WTC11 (cell line): ENCODE measurements at regions not wholly inside any gene's neighbourhood (a gene's known extent, or its start where the extent isn't known, plus 50 kb on each side); places are given as distances from the start of the nearest gene placed in this dataset.

Experiments used
- ATAC-seq: fragments of 200-7000 bp; cut with Tn5 transposase; 2 replicates; pipeline ENCODE4 v1.10.0; 2021; ENCODE audit warnings: mild to moderate bottlenecking, moderate library complexity
- CTCF ChIA-PET: fragments of 300-600 bp; sonication (Branson Sonifier 250); formaldehyde crosslinking; loops from one replicate; lab custom pipeline; 2021; ENCODE audit warnings: antibody characterized with exemption; lab: Charles Lee
- POLR2A ChIA-PET: fragments of 350-600 bp; sonication (Branson Sonifier 250); formaldehyde crosslinking; loops from one replicate; lab custom pipeline; 2021; ENCODE audit warnings: antibody characterized with exemption; lab: Charles Lee
- DNase-seq: peaks from one replicate; pipeline ENCODE4 v3.0.0; 2021; ENCODE audit warnings: low spot score
- H3K27ac Mint-ChIP-seq: 2 replicates; pipeline ENCODE4 v1.8.0; 2021; ENCODE audit warnings: mixed read lengths
- H3K27me3 Mint-ChIP-seq: 2 replicates; pipeline ENCODE4 v1.8.0; 2021; ENCODE audit warnings: low read depth, mild to moderate bottlenecking, moderate library complexity, mixed read lengths
- H3K36me3 Mint-ChIP-seq: 2 replicates; pipeline ENCODE4 v1.8.0; 2021; ENCODE audit warnings: mixed read lengths
- H3K4me1 Mint-ChIP-seq: 2 replicates; pipeline ENCODE4 v1.8.0; 2022; ENCODE audit warnings: mixed read lengths
- H3K4me3 Mint-ChIP-seq: 2 replicates; pipeline ENCODE4 v1.8.0; 2021; ENCODE audit warnings: mild to moderate bottlenecking, moderate library complexity, mixed read lengths
- H3K9me3 Mint-ChIP-seq: 2 replicates; pipeline ENCODE4 v1.8.0; 2021; ENCODE audit warnings: mixed read lengths
- GTF2I ChIP-seq: fragments of 250-450 bp; sonication (Bioruptor Pico); conservative IDR thresholded peaks from 2 replicates; pipeline ENCODE4 v1.4.0; 2021; ENCODE audit warnings: mild to moderate bottlenecking
- HMGA2 ChIP-seq: fragments of 250-450 bp; sonication (Bioruptor Pico); IDR thresholded peaks from 2 replicates; pipeline ENCODE4 v1.4.0; 2021; ENCODE audit warnings: mild to moderate bottlenecking, moderate library complexity
- MXD4 ChIP-seq: fragments of 250-450 bp; sonication (Bioruptor Pico); IDR thresholded peaks from 2 replicates; pipeline ENCODE4 v1.8.0; 2021; ENCODE audit warnings: mild to moderate bottlenecking, moderate library complexity, borderline replicate concordance
- NFE2L1 ChIP-seq: sonication (generic); formaldehyde crosslinking; IDR thresholded peaks from 2 replicates; pipeline ENCODE4 v1.8.1; 2023; ENCODE audit warnings: missing genetic modification reagents
- NFYB ChIP-seq: sonication (generic); formaldehyde crosslinking; conservative IDR thresholded peaks from 2 replicates; pipeline ENCODE4 v1.8.0; 2022; ENCODE audit warnings: low read depth, missing genetic modification reagents
- OVOL2 ChIP-seq: fragments of 250-450 bp; sonication (Bioruptor Pico); IDR thresholded peaks from 2 replicates; pipeline ENCODE4 v1.9.0; 2021; ENCODE audit warnings: mild to moderate bottlenecking, borderline replicate concordance
- RELA ChIP-seq: sonication (generic); formaldehyde crosslinking; IDR thresholded peaks from 2 replicates; pipeline ENCODE4 v1.8.1; 2022; ENCODE audit warnings: missing genetic modification reagents, mild to moderate bottlenecking, borderline replicate concordance
- SMAD3 ChIP-seq: sonication (generic); formaldehyde crosslinking; IDR thresholded peaks from 2 replicates; pipeline ENCODE4 v1.8.0; 2022; ENCODE audit warnings: missing genetic modification reagents, mild to moderate bottlenecking, borderline replicate concordance
- TP53 ChIP-seq: sonication (generic); formaldehyde crosslinking; IDR thresholded peaks from 2 replicates; pipeline ENCODE4 v1.8.1; 2023; ENCODE audit warnings: mild to moderate bottlenecking, missing genetic modification reagents
- ZNF121 ChIP-seq: sonication (generic); formaldehyde crosslinking; IDR thresholded peaks from 2 replicates; pipeline ENCODE4 v1.8.0; 2023; ENCODE audit warnings: missing genetic modification reagents
- ZNF232 ChIP-seq: sonication (generic); formaldehyde crosslinking; IDR thresholded peaks from 2 replicates; pipeline ENCODE4 v1.8.0; 2022; ENCODE audit warnings: mild to moderate bottlenecking, missing genetic modification reagents
- ZNF317 ChIP-seq: sonication (generic); formaldehyde crosslinking; IDR thresholded peaks from 2 replicates; pipeline ENCODE4 v1.8.1; 2023; ENCODE audit warnings: low read depth, mild to moderate bottlenecking, moderate library complexity, missing genetic modification reagents, borderline replicate concordance
- ZNF423 ChIP-seq: fragments of 250-450 bp; sonication (Bioruptor Pico); IDR thresholded peaks from 2 replicates; pipeline ENCODE4 v2.1.2; 2022; ENCODE audit warnings: mild to moderate bottlenecking, moderate library complexity
- TF ChIP-seq, protein P1 (sequence below): sonication (generic); formaldehyde crosslinking; IDR thresholded peaks from 2 replicates; pipeline ENCODE4 v1.8.0; 2022; ENCODE audit warnings: mild to moderate bottlenecking, missing genetic modification reagents
- TF ChIP-seq, protein P2 (sequence below): fragments of 250-450 bp; sonication (Bioruptor Pico); IDR thresholded peaks from 2 replicates; pipeline ENCODE4 v1.8.0; 2021; ENCODE audit warnings: mild to moderate bottlenecking
- TF ChIP-seq, protein P3 (sequence below): sonication (generic); formaldehyde crosslinking; IDR thresholded peaks from 2 replicates; pipeline ENCODE4 v1.8.1; 2022; ENCODE audit warnings: missing genetic modification reagents, borderline replicate concordance
- TF ChIP-seq, protein P4 (sequence below): fragments of 250-450 bp; sonication (Bioruptor Pico); IDR thresholded peaks from 2 replicates; pipeline ENCODE4 v1.9.0; 2021; ENCODE audit warnings: mild to moderate bottlenecking, borderline replicate concordance
- TF ChIP-seq, protein P5 (sequence below): sonication (generic); formaldehyde crosslinking; IDR thresholded peaks from 2 replicates; pipeline ENCODE4 v1.8.0; 2022; ENCODE audit warnings: missing genetic modification reagents

DNA sequence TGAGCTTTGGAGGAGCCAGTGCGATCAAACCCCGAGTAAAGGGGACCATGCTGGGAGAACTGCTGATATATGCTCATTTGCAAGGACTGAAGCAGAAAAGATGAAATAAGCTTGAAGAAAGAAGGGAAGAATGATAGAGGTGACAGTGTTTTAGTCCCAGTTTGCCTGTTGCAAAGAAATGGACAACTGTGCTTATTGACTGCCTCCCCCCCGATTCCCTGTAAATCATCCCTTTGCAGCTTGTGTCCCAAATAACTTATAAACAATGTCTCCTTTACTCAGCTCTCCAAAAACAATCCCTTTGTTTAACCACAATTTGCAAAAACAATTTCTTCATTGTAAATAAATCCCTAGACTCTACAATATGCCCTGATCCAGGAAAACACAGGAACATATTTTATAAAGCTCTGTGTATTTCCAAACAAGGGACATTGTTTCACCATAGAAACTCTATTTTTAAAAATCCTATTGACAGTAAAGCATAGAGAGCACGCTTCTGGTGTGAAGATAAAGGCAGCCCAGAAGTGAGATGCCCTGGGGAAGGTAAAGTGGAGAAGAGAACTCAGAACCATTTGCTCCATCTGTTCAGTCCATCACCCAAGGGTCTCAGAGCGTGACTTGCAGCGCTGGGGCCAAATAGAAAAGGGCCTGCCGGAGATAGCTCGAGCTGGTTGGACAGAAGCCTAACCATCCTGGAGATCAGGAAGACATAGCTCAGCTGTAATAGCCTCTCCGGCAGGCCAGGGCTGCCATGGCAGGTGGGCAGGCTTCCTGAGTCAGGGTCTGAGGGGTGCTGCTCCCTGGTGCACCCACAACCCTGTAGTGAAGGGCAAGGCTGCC, 280.5 kb downstream of the WDR11 start:
- POLR2A ChIA-PET: no interaction called here
- ATAC-seq: no peak
- TF ChIP-seq ZNF121 (CRISPR knock-in tag): no peak
- TF ChIP-seq, protein P1, sequence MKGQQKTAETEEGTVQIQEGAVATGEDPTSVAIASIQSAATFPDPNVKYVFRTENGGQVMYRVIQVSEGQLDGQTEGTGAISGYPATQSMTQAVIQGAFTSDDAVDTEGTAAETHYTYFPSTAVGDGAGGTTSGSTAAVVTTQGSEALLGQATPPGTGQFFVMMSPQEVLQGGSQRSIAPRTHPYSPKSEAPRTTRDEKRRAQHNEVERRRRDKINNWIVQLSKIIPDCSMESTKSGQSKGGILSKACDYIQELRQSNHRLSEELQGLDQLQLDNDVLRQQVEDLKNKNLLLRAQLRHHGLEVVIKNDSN: no peak
- no peak for TF ChIP-seq RELA (CRISPR knock-in tag)
- TF ChIP-seq, protein P2, sequence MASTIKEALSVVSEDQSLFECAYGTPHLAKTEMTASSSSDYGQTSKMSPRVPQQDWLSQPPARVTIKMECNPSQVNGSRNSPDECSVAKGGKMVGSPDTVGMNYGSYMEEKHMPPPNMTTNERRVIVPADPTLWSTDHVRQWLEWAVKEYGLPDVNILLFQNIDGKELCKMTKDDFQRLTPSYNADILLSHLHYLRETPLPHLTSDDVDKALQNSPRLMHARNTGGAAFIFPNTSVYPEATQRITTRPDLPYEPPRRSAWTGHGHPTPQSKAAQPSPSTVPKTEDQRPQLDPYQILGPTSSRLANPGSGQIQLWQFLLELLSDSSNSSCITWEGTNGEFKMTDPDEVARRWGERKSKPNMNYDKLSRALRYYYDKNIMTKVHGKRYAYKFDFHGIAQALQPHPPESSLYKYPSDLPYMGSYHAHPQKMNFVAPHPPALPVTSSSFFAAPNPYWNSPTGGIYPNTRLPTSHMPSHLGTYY (CRISPR knock-in tag): no peak
- TF ChIP-seq, protein P3, sequence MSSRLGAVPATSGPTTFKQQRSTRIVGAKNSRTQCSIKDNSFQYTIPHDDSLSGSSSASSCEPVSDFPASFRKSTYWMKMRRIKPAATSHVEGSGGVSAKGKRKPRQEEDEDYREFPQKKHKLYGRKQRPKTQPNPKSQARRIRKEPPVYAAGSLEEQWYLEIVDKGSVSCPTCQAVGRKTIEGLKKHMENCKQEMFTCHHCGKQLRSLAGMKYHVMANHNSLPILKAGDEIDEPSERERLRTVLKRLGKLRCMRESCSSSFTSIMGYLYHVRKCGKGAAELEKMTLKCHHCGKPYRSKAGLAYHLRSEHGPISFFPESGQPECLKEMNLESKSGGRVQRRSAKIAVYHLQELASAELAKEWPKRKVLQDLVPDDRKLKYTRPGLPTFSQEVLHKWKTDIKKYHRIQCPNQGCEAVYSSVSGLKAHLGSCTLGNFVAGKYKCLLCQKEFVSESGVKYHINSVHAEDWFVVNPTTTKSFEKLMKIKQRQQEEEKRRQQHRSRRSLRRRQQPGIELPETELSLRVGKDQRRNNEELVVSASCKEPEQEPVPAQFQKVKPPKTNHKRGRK (CRISPR knock-in tag): no peak
- TF ChIP-seq HMGA2 (CRISPR knock-in tag): no peak
- TF ChIP-seq, protein P4, sequence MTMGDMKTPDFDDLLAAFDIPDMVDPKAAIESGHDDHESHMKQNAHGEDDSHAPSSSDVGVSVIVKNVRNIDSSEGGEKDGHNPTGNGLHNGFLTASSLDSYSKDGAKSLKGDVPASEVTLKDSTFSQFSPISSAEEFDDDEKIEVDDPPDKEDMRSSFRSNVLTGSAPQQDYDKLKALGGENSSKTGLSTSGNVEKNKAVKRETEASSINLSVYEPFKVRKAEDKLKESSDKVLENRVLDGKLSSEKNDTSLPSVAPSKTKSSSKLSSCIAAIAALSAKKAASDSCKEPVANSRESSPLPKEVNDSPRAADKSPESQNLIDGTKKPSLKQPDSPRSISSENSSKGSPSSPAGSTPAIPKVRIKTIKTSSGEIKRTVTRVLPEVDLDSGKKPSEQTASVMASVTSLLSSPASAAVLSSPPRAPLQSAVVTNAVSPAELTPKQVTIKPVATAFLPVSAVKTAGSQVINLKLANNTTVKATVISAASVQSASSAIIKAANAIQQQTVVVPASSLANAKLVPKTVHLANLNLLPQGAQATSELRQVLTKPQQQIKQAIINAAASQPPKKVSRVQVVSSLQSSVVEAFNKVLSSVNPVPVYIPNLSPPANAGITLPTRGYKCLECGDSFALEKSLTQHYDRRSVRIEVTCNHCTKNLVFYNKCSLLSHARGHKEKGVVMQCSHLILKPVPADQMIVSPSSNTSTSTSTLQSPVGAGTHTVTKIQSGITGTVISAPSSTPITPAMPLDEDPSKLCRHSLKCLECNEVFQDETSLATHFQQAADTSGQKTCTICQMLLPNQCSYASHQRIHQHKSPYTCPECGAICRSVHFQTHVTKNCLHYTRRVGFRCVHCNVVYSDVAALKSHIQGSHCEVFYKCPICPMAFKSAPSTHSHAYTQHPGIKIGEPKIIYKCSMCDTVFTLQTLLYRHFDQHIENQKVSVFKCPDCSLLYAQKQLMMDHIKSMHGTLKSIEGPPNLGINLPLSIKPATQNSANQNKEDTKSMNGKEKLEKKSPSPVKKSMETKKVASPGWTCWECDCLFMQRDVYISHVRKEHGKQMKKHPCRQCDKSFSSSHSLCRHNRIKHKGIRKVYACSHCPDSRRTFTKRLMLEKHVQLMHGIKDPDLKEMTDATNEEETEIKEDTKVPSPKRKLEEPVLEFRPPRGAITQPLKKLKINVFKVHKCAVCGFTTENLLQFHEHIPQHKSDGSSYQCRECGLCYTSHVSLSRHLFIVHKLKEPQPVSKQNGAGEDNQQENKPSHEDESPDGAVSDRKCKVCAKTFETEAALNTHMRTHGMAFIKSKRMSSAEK (CRISPR knock-in tag): no peak
- no peak for TF ChIP-seq GTF2I (CRISPR knock-in tag)
- no peak for TF ChIP-seq OVOL2 (CRISPR knock-in tag)
- TF ChIP-seq ZNF423 (CRISPR knock-in tag): no peak
- TF ChIP-seq ZNF317 (CRISPR knock-in tag): no peak
- no peak for TF ChIP-seq NFYB (CRISPR knock-in tag)
- TF ChIP-seq MXD4 (CRISPR knock-in tag): no peak
- TF ChIP-seq ZNF232: no peak
- TF ChIP-seq, protein P5, sequence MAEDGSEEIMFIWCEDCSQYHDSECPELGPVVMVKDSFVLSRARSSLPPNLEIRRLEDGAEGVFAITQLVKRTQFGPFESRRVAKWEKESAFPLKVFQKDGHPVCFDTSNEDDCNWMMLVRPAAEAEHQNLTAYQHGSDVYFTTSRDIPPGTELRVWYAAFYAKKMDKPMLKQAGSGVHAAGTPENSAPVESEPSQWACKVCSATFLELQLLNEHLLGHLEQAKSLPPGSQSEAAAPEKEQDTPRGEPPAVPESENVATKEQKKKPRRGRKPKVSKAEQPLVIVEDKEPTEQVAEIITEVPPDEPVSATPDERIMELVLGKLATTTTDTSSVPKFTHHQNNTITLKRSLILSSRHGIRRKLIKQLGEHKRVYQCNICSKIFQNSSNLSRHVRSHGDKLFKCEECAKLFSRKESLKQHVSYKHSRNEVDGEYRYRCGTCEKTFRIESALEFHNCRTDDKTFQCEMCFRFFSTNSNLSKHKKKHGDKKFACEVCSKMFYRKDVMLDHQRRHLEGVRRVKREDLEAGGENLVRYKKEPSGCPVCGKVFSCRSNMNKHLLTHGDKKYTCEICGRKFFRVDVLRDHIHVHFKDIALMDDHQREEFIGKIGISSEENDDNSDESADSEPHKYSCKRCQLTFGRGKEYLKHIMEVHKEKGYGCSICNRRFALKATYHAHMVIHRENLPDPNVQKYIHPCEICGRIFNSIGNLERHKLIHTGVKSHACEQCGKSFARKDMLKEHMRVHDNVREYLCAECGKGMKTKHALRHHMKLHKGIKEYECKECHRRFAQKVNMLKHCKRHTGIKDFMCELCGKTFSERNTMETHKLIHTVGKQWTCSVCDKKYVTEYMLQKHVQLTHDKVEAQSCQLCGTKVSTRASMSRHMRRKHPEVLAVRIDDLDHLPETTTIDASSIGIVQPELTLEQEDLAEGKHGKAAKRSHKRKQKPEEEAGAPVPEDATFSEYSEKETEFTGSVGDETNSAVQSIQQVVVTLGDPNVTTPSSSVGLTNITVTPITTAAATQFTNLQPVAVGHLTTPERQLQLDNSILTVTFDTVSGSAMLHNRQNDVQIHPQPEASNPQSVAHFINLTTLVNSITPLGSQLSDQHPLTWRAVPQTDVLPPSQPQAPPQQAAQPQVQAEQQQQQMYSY: no peak
- TF ChIP-seq TP53 (CRISPR knock-in tag): no peak
- no peak for TF ChIP-seq NFE2L1 (CRISPR knock-in tag)
- TF ChIP-seq SMAD3 (CRISPR knock-in tag): no peak
- no peaks in the 10 kb centered on the region for H3K27me3 Mint-ChIP-seq
- no peaks in the 10 kb centered on the region for H3K4me1 Mint-ChIP-seq
- CTCF ChIA-PET: interaction anchor here (0.9 to 2.1 kb wide), 3 partner anchors 62 to 184 kb away, joined by 3 to 8 read pairs (median 3); no protein-coding TSS in a partner anchor
- H3K36me3 Mint-ChIP-seq: no peaks in the 10 kb centered on the region
- DNase-seq: no peak
- no peak overlapping the region for H3K27ac Mint-ChIP-seq
- no peaks in the 10 kb centered on the region for H3K9me3 Mint-ChIP-seq
- H3K4me3 Mint-ChIP-seq: no peak overlapping the region
